HG03103 (cell line): ENCODE measurements at regions not wholly inside any gene's neighbourhood (a gene's known extent, or its start where the extent isn't known, plus 50 kb on each side); places are given as distances from the start of the nearest gene placed in this dataset.
"Not testable (repeated sequence)": the region's sequence is repeated elsewhere in the genome, so short reads cannot be mapped to it uniquely, and the experiment has no call there.

Experiments
- ATAC-seq: cut with Tn5 transposase; IDR thresholded peaks from one replicate; pipeline ENCODE4 v1.9.1; 2021; ENCODE audit warnings: low read depth; ENCODE audit not compliant: unreplicated experiment

- ATAC-seq = no peak
Measured at GRCh38 chr3:181610083-181610972, 101.4 kb upstream of the SOX2 start.

DNA sequence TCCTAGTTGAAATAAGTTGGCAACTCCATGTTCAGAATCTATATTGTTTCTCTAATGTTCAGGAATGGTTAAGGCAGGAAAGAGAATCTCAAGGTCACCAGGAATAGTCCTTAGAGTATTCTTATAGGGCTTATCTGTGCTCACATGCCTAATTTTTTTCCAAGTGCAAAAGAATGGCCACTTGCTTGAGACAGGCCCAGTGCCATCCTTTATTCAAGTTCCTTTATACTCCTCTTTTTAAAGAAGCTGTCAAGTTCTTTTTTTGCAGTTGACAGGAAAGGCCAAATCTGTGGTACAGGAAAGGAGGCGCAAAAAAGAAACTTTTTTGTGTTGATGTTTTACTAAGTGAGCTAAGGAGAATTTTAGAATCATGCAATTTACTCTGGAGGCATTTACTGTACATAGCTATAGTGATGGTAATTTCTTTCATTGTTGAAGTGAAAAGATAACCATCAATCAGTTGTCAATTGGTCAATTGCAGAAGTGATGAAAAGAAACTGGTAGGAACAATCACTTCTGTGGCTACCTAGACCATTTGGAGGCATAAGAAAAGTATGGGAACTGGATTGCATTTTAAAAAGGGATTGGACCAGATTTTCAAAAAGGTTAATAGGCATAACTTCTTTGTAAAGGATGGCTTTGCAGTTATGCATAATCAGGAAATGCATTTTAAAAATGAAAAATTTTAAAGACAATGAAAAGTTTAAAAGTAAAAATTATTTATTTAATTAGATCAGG is 102.5 kb upstream of the SOX2 start:
- ATAC-seq = no peak

GRCh38 chr3:181604267-181604666 is 107.5 kb upstream of the SOX2 start:
- ATAC-seq = no peak

GRCh38 chr3:181596126-181596525 is 115.6 kb upstream of the SOX2 start:
- no peak for ATAC-seq

- ATAC-seq = not testable (repeated sequence)
Measured at GRCh38 chr3:181590939-181591338, 120.8 kb upstream of the SOX2 start.

GRCh38 chr3:181582619-181583018 is 129.1 kb upstream of the SOX2 start:
- no peak for ATAC-seq

DNA sequence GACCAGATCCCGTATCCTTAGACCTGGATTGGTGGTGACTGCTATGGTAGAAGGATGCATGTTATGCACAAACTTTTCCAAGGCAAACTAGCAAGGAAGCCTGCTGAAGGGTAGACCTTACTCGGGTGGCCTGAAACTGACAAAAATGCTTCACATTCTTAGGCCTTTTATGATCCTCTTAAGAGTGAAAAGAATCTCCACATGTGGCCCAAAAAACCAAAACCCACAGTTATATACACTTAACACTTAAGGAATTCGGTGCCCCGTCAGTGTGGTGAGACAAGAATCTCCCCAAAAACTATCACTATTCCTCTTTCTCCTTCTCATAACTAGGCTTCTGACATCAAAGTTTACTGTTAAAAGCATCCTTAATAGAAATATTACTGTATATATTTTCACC is 130.1 kb upstream of the SOX2 start:
- no peak for ATAC-seq

DNA sequence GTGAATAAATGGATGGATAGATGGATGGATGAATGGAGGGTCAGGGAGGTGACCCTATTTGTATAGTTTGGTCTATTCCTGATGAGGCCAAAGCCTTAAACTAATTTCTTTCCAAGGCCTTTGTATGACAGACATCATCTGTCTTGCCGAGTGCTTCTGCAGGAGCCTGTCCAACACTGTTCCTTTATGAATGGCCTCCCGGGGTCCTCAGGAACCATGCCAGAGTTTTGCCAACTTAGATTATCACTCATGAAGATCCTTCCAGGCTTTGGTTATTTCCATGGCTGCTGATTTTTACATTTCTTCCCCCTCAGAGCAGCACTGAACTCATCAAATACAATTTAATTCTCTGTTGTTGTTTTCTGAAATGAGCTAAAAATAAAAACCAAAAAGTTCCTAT is 133.0 kb upstream of the SOX2 start:
- no peak for ATAC-seq

DNA sequence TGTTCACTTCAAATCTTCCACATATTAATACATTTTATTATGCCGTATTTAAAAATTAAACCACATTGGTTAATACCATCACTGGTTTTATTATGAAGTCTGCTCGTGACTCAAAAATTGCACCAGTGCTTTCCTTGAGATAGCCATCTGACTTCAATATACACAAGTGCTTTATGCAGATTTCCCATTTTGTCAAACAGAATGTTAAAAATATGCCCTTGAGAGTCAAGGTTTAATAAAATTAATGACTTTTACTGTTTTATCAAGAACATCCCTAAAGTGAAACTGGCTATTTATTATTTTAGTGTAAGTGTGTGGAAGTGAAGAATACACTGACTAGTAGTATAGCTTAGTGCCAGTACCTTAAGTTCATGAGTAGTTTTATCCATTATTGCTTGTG is 139.3 kb upstream of the SOX2 start:
- ATAC-seq = no peak

- ATAC-seq = no peak
Measured at GRCh38 chr3:181570472-181570871, 141.3 kb upstream of the SOX2 start.

DNA sequence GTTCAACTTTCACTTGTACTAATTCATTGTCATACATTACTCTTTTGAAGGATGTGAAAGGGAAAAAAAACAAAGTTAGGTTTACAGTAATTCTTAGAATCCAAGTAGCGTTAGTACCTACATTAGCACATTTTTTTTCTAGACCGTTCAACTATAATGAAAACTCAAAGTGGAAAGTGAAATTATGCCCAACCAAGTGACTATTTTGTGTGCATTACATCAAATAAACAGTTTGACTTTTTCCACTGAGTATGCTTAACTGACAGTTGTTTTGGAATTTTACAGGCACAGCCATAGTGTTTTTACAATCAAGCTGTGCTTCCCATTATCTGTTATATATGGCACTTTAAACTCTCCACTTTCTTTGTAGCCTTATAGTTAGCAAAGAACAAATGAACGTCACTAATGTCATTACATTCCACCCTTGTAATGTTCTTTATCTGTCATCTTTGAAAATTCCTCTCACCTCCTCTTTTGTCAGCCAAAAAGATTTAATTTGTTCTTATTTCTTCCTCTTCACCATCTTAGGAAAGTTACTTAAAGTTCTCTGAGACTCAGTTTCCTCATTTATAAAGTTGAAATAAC is 142.3 kb upstream of the SOX2 start:
- no peak for ATAC-seq

DNA sequence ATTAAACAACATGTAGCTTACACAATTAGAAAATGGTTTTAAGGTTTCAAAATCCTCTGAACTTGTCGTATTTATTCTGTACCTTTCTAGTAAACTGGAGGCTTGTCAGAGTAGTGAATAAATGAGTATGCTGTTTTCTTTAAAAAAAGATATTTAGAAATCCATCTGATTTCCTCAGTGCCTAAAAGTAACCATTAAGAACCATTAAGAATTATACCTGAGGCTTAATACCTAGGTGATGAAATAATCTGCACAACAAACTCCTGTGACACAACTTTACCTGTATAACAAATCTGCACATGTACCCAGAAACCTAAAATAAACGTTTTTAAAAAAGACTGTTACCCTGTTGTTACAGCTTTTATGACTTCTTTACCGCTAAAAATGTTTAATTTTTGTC is 143.0 kb upstream of the SOX2 start:
- ATAC-seq = no peak

DNA sequence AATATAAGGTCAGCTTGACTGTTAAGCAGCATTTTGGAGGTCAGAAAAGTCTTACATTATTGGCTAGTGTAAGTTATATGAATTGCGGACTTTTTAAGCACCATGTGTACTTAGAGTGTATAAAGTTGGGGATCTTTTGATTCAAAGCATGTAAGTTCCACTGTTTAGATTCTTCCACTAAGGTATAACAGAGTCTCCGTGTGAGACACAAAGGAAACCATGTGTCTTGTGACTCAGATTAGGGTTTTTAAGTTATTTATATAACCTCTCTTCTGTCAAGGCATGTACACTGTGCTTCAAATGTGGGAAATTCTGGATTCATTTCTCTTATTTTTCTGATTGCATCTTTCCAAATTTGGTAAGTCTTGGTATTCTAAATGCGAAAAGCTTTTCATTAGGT is 143.5 kb upstream of the SOX2 start:
- no peak for ATAC-seq

- ATAC-seq = no peak
Measured at GRCh38 chr3:181567311-181568075, 144.2 kb upstream of the SOX2 start.

GRCh38 chr3:181565416-181565815 is 146.3 kb upstream of the SOX2 start:
- no peak for ATAC-seq

DNA sequence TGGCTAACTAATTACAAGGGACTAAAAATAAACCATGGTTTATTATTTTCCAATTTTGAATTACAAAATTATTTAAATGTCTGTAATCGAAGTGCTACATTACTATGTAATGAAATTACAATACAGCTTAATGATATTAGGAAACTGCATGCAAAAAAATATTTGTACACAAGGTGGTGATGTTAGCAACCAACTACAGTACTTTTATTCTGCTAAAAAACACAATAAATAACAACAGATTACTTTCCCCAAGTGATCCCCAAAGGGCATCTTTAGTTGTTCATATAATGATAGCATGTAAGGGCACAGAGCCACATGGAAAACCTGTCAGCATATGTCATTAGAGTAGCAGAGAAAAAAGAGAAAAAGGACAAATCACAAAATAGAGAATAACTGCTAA is 147.5 kb upstream of the SOX2 start:
- no peak for ATAC-seq

GRCh38 chr3:181561139-181562031 is 150.3 kb upstream of the SOX2 start:
- no peak for ATAC-seq

GRCh38 chr3:181558870-181559269 is 152.9 kb upstream of the SOX2 start:
- no peak for ATAC-seq

DNA sequence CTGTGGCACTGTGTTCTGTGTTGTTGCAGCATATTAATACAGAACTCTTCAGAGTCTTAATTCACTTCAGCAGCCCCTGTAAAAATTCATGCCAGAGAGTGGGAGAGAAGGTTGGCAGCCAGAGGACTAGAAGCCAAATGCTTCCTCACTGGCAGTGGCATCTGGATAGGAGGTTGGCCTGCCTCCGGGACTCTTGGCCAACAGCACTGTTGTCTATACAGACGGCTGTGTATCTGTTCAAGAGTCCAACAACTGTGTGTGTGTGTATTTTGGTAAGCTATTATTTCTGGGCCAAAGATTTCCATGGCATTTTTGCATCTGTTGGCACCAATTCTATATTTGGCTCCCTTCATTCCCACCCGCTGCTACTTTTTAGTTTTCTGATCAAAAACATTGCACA is 156.0 kb upstream of the SOX2 start:
- ATAC-seq = no peak

GRCh38 chr3:181554233-181554765 is 157.4 kb upstream of the SOX2 start:
- no peak for ATAC-seq
